Neural crest cell (in vitro differentiated cells): ENCODE measurements at regions not wholly inside any gene's neighbourhood (a gene's known extent, or its start where the extent isn't known, plus 50 kb on each side); places are given as distances from the start of the nearest gene placed in this dataset.

ENCODE experiments used
- DNase-seq: peaks from one replicate; pipeline ENCODE4 v3.0.0; 2021; ENCODE audit warnings: low read depth, mixed read lengths, low spot score
- H3K27ac Mint-ChIP-seq: one replicate; pipeline ENCODE4 v1.8.0; 2021; ENCODE audit warnings: mild to moderate bottlenecking, mixed read lengths; ENCODE audit not compliant: unreplicated experiment
- H3K27me3 Mint-ChIP-seq: 2 replicates; pipeline ENCODE4 v1.8.0; 2021; ENCODE audit warnings: low read depth, mild to moderate bottlenecking, mixed read lengths
- H3K36me3 Mint-ChIP-seq: 2 replicates; pipeline ENCODE4 v1.8.0; 2021; ENCODE audit warnings: low read depth, mild to moderate bottlenecking, mixed read lengths
- H3K4me1 Mint-ChIP-seq: 2 replicates; pipeline ENCODE4 v1.8.0; 2021; ENCODE audit warnings: mixed read lengths
- H3K4me3 Mint-ChIP-seq: one replicate; pipeline ENCODE4 v1.8.0; 2021; ENCODE audit warnings: mild to moderate bottlenecking, mixed read lengths
- H3K9me3 Mint-ChIP-seq: 2 replicates; pipeline ENCODE4 v1.8.0; 2021; ENCODE audit warnings: mixed read lengths
- CTCF ChIP-seq: fragments of 200-600 bp; sonication (generic); conservative IDR thresholded peaks from 2 replicates; pipeline ENCODE4 v1.5.0; 2021; ENCODE audit warnings: antibody characterized with exemption, mild to moderate bottlenecking

- no peaks in the 10 kb centered on the region for H3K4me1 Mint-ChIP-seq
- no peak for TF ChIP-seq CTCF
- DNase-seq: no peak
- H3K4me3 Mint-ChIP-seq: no peak overlapping the region
- no peaks in the 10 kb centered on the region for H3K27me3 Mint-ChIP-seq
- no peaks in the 10 kb centered on the region for H3K9me3 Mint-ChIP-seq
- no peak overlapping the region for H3K27ac Mint-ChIP-seq
- H3K36me3 Mint-ChIP-seq: no peaks in the 10 kb centered on the region
These were observed 585.6 kb upstream of the DSEL start for GRCh38 chr18:68102117-68102516.

GRCh38 chr18:68098655-68099054 lies 582.1 kb upstream of the DSEL start:
- Mint-ChIP-seq H3K9me3 (no peaks in the 10 kb centered on the region), H3K36me3 (no peaks in the 10 kb centered on the region), H3K4me3 (no peak overlapping the region), H3K27me3 (no peaks in the 10 kb centered on the region), H3K27ac (no peak overlapping the region), H3K4me1 (no peaks in the 10 kb centered on the region)
- no peak for TF ChIP-seq CTCF
- DNase-seq: no peak

- Mint-ChIP-seq H3K9me3 (no peaks in the 10 kb centered on the region), H3K27ac (no peak overlapping the region), H3K4me1 (no peaks in the 10 kb centered on the region), H3K27me3 (no peaks in the 10 kb centered on the region), H3K4me3 (no peak overlapping the region), H3K36me3 (no peaks in the 10 kb centered on the region)
- no peak for DNase-seq
- no peak for TF ChIP-seq CTCF
These were observed 570.0 kb upstream of the DSEL start for GRCh38 chr18:68086481-68086880.

GRCh38 chr18:68085251-68085650 lies 568.7 kb upstream of the DSEL start:
- Mint-ChIP-seq H3K4me3 (no peak overlapping the region), H3K27ac (no peak overlapping the region), H3K4me1 (no peaks in the 10 kb centered on the region), H3K27me3 (no peaks in the 10 kb centered on the region), H3K36me3 (no peaks in the 10 kb centered on the region), H3K9me3 (no peaks in the 10 kb centered on the region)
- no peak for DNase-seq
- TF ChIP-seq CTCF: no peak

- Mint-ChIP-seq H3K36me3 (no peaks in the 10 kb centered on the region), H3K4me1 (no peaks in the 10 kb centered on the region), H3K4me3 (no peak overlapping the region), H3K27me3 (no peaks in the 10 kb centered on the region), H3K9me3 (no peaks in the 10 kb centered on the region), H3K27ac (no peak overlapping the region)
- no peak for DNase-seq
- TF ChIP-seq CTCF: no peak
These were observed 567.3 kb upstream of the DSEL start for GRCh38 chr18:68083776-68084175.

- no peak for DNase-seq
- no peak for TF ChIP-seq CTCF
- Mint-ChIP-seq H3K4me1 (no peaks in the 10 kb centered on the region), H3K27ac (no peak overlapping the region), H3K4me3 (no peak overlapping the region), H3K27me3 (no peaks in the 10 kb centered on the region), H3K36me3 (no peaks in the 10 kb centered on the region), H3K9me3 (no peaks in the 10 kb centered on the region)
These were observed 566.6 kb upstream of the DSEL start for GRCh38 chr18:68083131-68083530.
